ENCODE measurements at regions not wholly inside any gene's neighbourhood (a gene's known extent, or its start where the extent isn't known, plus 50 kb on each side); places are given as distances from the start of the nearest gene placed in this dataset.
"Not testable (repeated sequence)": the region's sequence is repeated elsewhere in the genome, so short reads cannot be mapped to it uniquely, and the experiment has no call there.

DNA sequence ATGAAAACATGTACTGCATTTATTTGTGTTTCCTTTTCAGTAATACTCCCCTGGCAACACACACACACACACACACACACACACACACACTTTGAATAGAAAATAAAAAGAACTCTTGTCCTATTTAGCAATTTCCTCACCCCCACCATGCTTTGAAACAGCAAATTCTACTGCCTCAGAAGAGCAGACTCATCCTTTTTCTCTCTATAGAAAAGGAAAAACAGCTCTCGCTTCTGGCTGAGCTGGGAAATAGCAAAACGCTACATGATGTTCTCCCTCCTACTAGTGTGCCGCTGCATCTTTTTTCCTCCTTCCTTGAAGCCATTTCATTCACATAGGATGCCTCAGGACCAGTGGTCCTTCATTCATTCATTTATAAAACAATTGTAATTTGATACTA is 453.6 kb downstream of the CSNK1G3 start:
- FAIRE-seq: no peak

DNA sequence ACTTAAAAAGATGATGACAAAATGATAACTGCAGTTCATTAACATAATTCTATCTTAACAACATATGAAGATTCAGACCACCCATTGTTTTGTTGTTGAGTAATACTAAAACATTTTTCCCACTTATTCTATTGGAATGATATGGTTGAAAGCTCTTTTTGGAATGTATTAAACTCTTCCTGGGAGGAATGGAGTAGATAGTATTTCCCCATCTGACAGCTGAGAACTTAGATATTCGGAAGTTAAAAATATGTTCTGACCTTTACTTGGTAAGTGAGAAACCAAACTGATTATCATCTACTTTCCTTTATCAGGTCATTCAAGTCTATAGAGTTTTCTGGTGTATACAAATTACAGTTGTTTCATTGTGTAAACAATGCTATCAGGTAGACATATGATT is 452.9 kb downstream of the CSNK1G3 start:
- no peak for FAIRE-seq

DNA sequence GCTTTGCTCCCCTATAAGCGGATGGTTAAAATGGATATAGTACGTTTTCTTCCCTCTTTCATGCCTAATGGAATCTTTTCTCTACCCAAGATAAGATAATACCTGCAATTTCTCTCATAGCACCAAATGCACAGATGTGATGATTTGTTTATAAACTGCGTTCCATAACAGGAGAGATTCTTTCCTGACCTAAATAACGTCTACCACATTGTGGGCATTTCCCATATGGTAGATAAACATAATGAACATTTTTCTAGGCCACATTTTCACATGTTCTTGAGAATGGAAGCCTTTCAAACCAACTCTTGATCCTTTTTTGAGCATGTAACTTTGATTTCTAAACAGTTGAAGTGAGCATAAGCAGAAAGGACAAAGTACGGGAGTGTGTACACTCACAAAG is 448.5 kb downstream of the CSNK1G3 start:
- no peak for FAIRE-seq

DNA sequence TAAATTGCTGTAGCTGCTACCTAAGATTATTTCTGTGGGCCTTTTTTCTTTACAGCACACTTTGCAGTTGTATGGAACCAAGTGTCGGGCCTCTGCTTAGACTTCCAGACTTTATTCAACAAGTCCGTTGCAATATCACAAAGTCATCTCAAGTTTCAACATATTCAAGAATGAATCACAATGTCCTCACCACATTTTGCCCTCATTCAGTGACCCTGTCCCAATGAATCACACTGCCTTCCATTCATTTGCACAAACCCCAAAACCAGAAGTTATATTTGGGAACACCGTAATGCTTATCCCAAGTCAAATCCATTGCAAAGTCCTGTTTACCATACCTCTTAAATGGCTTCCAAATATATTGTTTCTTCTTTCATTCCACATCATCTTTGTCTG is 439.6 kb downstream of the CSNK1G3 start:
- FAIRE-seq: no peak

DNA sequence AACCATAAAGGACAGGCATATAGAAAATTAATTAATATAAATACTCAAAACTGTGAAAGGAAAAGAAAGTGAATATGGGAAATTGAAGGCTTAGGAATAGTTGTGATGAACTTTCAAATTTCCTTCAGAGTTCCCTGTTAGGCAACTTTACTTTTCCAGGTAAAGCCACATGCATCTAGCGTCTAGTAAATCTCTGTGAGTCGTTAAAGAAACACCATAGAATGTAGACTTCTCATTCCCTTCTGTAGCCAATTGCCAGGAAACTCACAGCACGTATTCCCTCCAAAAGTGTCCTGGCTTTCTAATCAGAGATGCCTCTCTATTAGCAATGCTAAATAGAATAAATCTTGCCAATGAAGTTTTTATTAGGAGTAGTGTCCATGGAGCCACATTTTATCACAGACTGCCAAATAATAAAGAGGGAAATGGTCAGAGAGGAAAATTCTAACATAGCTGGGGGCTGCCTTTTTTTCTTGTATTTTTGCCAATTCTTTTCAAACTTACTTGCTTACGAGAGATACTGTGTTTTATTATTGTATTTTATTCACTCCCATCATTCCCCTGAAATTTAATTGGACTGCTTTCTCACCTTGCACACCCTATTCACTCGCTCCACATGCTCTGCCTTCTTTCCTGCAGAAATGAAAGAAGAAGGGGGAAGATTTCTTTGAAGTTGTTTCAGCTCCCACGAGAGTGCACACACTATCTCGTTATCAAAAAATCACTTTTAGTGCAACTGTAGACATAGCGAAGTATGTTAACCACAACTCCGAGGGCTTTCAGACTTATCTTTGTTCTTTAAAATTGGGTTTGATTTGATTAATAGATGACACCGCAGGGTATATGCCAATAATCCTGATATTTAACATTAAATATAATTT is 439.0 kb downstream of the CSNK1G3 start:
- no peak for FAIRE-seq

DNA sequence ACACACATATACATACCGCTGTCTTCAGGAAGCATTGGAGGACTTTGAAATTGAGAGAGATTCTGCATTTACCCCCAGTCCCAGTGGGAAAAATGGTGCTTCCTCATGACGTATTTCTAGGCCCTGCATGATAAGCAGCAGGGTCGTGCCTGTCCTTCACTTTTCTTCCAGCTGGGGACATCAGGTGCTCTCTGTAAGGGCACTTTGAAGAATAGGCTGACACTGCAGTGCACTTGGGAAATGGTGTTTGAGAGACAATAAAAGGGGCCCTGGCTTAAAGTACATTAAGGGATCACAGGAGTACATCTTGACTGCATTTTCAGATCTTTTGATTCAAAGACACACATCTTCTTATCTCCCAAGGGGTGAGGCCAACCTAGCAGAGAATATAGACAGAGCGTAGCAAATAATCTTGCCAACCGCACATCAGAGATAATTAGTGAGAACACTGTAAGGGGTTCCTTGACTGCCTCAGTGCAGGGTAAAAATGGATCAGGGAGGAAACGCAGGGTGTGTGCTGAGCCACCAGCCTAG is 437.9 kb downstream of the CSNK1G3 start:
- no peak for FAIRE-seq

DNA sequence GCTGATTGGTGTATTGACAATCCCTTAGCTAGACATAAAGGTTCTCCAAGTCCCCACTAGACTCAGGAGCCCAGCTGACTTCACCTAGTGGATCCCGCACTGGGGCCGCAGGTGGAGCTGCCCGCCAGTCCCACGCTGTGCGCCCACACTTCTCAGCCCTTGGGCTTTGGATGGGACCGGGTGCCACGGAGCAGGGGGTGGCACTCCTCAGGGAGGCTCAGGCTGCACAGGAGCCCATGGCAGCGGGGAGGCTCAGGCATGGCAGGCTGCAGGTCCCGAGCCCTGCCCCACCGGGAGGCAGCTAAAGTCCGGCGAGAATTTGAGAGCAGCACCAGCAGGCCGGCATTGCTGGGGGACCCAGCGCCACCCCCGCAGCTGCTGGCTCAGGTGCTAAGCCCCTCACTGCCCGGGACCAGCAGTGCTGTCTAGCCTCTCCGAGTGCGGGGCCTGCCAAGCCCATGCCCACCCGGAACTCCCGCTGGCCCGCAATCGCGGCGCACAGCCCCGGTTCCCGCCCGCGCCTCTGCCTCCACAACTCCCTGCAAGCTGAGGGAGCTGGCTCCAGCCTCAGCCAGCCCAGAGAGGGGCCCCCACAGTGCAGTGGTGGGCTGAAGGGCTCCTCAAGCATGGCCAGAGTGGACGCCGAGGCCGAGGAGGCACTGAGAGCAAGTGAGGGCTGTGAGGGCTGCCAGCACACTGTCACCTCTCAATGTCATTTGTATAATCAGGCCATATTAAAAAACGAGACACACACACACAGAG is 437.2 kb downstream of the CSNK1G3 start:
- FAIRE-seq: no peak

DNA sequence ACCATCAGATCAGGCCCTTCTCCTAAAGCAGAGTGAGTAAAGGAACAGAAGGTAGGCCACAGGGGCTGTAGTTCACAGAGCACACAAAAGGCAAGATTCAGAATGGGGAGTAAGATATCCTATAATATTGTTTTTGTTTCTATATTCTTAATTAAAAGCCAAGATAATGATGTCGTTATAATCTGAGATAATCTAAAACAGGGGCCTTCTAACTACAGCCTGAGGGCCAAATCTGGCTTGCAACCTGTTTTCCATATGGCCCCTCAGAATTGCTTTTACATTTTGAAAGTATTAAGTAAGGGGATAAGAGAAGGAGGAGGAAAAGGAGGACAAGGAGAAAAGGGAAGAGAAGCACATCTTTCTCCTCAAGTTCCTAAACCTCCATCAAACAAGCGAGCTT is 435.8 kb downstream of the CSNK1G3 start:
- FAIRE-seq: no peak

DNA sequence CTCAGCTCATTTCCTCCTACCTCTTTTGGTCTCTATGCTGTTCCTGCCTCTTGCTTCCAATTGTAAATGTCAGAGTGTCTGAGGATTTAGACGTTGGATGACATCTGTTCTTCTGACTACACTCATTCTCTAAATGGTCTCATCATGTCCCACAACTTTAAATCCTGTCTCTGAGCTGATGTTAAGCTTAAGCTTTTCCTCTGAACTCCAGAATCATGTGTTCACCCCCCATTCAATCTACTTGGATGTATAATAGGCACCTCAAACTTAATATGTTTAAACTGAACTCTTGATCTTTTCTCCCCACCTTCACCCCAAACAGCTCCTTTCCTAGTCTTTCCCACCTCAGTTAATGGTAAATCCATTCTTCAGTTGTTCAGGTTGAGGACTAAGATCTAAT is 433.6 kb downstream of the CSNK1G3 start:
- FAIRE-seq: no peak

DNA sequence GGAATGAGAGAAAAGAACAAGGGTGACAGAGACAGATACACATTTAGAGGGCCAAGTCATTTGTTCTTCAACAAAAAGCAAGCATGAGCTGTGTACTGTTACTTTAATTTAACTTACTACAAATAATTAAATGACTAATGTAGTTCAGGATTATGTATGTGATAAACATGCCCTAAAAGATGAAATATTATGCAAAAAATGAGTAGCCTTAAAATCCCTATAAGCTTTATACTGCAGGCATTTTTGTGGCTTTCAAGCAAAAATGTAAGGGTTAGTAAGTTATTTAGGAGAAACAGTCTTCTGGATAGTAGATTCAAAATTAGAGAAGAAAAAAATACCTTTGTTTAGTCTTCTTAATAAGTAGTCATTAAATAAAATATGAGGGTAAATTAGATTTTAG is 431.2 kb downstream of the CSNK1G3 start:
- FAIRE-seq: no peak

DNA sequence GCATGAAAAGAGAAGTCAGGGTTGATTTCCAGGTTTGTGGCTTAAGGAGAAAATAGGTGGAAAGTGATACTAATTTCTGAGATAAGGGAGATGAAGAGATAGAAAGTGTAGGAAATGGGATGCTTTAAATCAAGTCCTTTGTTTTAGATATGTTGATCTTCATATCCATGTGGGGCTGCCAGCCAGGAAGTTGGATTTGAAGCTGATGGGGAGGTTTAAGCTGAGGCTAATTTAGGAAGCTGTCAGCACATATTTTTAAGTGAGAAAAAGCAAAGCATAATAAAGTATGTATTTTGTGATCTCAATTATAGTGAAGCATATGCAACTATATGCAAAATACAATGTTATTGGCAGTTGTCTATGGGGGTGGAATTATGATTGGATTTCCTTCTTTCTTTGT is 428.4 kb downstream of the CSNK1G3 start:
- no peak for FAIRE-seq

DNA sequence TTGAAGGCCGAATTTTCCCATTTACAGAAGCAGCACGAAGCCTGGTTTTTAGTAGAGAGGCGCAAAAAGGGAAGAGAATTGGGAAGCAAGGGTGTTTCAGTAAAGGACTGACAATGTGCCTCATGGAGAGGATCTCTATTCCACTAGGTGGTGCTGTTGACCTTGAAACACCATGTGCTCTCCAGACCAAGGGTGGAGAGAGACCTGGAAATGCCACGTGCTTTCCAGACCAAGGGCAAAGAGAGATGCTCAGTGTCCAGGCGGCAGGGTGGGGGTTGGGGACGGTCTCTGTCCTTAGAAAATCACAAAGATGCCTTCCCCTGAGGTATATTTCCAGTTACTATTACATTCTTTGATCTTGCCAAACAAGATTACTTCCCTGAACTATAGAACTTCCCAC is 425.3 kb downstream of the CSNK1G3 start:
- no peak for FAIRE-seq

DNA sequence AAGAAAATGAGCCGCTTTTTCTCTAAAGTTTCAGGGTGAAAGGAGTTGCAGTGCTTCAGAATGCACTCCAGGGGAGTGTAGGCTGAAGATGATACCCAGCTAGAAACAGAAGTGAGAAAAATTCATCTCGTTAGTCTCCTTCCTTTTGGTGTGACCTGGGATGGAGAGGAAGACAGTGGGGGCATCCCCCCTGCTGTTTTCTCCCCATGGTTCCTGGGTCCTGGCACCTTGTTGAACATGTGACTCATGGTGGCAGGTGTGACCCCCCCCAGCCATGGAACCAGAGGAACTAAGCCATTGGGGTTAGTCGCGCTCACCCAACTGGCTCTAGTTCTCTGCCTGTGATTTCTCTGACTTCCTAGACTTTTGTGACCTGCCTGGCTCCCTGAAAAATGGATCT is 424.6 kb downstream of the CSNK1G3 start:
- no peak for FAIRE-seq

DNA sequence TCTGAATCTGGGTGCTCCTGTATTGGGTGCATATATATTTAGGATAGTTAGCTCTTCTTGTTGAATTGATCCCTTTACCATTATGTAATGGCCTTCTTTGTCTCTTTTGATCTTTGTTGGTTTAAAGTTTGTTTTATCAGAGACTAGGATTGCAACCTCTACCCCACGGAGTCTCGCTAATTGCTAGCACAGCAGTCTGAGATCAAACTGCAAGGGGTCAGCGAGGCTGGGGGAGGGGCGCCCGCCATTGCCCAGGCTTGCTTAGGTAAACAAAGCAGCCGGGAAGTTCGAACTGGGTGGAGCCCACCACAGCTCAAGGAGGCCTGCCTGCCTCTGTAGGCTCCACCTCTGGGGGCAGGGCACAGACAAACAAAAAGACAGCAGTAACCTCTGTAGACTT is 421.8 kb downstream of the CSNK1G3 start:
- FAIRE-seq: not testable (repeated sequence)

DNA sequence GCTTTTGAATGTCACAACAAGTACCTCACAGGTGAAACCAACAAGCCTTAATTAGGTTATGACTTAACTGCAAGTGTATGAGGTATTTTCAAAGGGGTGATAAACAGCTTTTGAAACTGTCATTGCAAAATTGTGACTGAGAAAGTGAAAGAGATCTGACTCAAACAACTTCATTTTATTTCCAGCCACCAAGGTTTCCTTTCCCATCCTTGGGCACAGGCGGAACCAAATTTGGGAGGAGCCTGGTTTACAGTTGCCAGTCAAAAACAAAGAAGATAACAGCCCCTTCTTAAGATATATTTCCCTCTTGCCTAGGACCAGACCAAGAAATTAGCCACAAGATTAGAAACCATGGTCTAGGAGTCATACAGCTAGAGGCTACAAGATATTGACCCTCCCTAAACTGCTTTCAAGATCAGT is 417.1 kb downstream of the CSNK1G3 start:
- no peak for FAIRE-seq

DNA sequence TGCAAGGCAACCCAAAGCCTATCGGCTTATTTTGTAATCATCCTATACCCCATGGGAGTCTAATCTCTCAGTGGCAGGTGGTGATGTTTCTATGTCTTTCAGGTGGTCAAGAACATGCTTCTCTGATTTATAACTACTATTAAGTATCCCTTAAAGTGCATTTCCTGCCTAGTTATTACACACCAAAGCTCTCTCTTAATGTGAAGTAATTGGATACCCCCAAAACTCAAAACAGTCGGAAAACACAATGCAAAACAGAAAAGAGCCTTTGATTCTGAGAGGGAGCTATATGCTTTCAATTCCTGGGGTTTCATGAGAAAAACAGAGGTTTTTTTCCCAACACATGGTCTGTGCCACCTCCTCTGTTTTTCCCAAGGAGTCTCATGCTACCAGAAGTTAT is 416.4 kb downstream of the CSNK1G3 start:
- FAIRE-seq: no peak

DNA sequence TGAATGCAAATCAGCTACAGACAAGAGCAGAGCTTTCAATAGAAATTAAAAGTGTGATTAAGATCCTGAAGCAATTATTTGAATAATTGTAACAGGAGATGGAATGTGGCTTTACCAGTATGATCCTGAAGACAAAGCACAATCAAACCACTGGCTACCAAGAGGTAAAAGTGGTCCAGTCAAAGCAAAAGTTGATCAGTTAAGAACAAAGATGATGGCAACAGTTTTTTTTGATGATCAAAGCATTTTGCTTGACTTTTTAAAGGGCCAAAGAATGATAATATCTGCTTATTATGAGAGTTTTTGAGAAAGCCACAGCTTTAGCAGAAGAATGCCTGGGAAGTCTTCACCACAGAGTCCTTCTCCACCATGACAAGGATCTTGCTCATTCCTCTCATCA is 409.2 kb downstream of the CSNK1G3 start:
- no peak for FAIRE-seq

DNA sequence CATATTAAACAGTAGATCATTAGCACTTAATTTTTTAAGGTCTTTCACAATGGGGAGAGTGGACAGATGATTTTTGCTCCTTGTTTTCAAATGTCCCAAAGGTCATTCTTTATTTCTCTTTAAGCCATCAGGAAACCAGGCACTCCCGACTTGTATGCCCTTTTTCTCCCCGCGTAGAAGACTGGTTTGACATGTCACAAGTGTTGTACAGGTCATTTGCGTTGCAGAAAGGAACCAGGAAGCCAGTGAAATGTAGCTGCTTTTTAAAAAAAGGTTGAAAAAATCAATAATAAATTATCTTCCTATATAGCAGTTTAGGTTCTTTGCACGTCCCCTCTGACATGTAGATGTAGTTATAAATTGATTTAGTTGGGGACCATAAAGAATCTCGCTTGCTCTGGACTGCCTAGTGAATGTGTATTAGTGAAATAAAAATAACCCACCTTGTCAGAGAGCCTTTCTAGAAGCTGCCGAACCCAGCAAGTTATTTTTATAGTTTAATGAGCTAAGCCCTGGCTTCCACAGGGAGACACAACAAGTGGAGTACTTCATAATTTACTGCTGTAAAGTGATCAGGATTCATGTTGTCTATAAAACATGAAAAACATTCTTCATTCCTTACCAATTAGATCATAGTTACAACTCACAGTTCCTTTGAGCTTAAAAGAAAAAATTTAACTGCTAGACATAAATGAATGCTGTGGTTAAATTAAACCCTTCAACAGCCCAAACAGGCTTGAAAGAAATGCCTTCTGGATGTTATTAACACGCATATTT is 404.6 kb downstream of the CSNK1G3 start:
- FAIRE-seq: no peak

DNA sequence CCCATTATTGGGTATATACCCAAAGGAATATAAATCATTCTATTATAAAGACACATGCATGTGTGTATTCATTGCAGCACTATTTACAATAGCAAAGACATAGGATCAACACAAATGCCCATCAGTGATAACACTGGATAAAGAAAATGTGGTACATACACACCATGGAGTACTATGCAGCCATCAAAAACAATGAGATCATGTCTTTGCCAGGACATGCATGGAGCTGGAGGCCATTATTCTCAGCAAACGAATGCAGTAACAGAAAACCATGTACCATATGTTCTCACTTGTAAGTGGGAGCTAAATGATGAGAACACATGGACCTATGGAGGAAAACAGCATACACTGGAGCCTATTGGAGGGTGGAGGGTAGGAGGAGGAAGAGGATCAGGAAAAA is 402.4 kb downstream of the CSNK1G3 start:
- FAIRE-seq: no peak

DNA sequence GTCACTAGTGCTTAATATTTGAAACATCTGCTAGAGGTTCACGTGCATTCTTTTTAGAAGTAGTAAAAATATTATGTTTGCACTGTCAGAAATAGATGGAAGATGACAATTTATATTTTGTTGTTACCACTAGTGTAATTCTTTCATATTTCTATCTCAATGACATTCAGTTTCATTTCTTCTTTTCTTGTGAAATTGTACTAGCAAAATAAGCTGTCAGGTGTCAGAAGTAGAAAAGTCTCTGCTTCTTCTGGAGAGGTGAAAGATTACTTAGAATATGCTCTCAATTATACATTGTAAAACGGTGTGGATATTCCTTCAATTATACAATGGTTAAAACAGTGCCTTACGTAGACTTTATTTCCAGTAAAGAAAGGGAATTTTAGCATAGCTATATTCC is 395.4 kb downstream of the CSNK1G3 start:
- FAIRE-seq: no peak

DNA sequence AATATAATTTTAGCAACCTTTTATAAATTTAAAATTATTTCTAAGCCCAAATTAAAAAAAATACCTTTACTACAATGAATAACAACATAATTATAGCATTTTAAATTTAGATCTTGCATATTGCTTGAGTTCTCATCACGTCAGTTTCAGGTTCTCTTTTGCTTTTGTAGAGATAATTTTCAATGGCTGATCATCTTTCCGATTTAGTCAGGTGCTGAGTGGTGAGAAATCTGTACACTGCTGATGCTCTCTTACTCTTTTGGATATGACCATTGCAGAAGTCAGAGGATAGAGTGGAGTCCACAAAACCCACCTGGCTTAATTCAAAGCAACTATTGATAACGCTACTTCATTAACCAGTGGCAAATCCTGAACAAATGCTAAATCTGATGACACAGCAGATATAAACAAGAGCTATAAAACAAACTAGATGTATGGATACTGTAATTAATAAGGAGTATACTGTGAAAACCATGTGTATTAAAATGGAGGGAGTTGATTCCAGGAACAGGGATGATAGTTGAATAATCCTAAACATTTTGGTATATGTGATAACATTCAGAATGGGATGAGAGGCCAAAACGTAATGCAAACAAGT is 394.8 kb downstream of the CSNK1G3 start:
- FAIRE-seq: no peak

DNA sequence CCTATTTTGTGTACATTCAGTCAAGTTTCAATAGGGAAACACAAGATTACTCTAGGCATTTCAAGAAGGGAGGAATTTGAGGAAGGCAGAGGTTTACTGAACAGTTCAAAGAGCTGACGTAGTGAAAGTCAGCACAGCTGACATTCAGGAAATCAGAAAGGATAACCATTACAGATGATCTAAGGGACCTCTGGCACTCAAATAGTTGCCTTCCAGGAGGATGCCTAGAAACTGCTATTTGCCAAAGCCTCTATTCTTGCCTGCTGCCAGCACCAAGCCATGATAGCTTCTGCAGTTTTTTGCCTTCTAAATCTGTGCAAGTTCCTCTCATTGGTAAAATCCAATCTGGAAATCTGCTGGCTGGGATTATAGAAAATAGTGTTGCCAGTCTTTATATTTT is 373.1 kb downstream of the CSNK1G3 start:
- FAIRE-seq: no peak

DNA sequence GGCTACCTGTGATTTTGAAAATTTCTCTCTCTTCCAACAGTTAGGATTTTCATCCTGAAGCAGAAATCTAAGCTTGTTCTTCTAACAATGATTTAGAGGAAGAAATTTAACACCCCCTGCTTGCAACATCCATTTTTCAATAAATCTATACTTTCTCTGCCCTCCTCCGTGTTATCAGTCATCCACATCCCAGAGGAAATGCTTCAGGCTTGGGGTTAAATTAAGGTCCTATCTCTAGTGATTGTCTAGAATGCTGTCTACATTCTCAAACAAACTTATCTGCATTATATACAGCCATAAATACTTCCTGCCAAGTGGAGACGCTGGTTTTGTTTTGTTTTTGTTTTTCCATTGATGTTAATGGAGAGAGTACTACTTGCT is 371.0 kb downstream of the CSNK1G3 start:
- no peak for FAIRE-seq

Measured in G401.6 (cell line).